GM19043 (cell line): ENCODE measurements at regions not wholly inside any gene's neighbourhood (a gene's known extent, or its start where the extent isn't known, plus 50 kb on each side); places are given as distances from the start of the nearest gene placed in this dataset.
"Not testable (repeated sequence)": the region's sequence is repeated elsewhere in the genome, so short reads cannot be mapped to it uniquely, and the experiment has no call there.

Source experiments
- ATAC-seq: cut with Tn5 transposase; IDR thresholded peaks from one replicate; pipeline ENCODE4 v1.9.1; 2021; ENCODE audit warnings: low read depth; ENCODE audit not compliant: unreplicated experiment

DNA sequence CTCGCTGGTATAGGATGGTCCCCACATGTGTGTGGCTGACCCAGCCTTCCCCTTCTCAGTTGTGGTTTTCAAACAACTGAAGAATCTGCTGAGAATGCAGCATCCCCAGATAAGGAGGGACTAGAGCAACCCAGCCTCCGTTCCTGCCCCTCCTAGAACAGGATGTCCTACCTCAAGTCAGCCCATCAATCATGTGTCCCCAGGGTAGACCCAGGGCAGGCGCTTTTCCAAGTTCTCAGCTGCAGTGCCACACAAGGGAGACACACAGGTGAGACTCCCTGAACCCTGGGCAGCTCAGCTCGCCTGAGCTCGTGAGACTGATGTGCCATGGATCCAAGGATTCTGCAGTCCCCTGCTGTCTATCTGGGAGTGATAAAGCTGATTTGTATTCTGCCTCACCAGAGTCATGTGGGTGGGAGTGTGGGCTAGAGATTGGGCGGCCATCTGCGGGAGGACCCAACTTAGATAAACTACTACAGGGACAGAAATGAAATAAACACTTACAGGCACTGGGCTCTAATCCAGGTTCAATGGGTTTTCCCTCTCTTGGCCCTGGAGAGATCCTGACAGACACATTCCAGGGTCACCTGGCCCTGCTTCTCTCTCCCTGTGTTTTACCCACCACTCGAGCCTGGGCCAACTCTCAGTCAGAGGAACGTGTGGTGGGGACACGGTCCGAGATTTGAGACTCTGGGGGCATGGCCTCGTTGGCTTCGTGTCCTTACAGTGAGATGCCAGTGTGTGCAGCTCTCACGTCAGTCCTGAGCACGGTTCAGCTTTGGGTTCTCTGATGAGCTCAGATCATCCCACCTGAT is 303.5 kb upstream of the SFSWAP start:
- no peak for ATAC-seq

DNA sequence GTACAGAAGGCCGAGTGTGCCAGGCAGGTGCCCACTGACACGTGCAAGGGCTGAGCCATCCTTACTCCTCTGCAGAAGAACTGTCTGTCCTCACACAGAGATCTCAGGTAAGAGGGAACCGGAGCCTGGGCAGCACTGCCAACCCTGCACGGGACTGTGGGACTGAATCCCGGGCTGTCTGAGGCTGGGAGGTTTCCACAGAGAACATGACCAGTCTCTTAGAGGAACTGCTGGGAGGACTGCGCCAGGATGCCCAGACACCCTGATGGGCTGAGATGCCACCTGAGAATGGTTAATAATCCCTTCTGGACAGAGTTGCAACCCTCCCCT is 302.9 kb upstream of the SFSWAP start:
- ATAC-seq, result no peak

DNA sequence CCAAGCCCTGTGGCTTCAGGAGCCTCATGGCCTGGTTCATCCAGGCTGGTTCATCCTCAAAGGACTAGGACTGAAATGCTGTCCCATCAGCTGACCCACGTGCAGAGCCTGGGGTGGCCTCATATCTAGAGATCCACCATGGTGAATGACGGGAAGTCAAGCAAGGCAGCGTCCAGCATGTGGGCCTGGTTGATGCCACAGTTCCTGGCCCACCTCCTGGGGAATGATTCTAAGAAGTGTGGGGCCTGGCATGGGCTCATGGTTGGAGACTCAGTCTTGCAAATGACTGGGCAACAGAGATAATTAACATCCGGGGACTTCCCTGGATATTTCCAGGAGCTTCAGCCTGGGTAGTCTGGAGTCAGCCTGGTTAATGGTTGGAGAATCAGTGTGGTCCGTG is 302.4 kb upstream of the SFSWAP start:
- ATAC-seq, result no peak

DNA sequence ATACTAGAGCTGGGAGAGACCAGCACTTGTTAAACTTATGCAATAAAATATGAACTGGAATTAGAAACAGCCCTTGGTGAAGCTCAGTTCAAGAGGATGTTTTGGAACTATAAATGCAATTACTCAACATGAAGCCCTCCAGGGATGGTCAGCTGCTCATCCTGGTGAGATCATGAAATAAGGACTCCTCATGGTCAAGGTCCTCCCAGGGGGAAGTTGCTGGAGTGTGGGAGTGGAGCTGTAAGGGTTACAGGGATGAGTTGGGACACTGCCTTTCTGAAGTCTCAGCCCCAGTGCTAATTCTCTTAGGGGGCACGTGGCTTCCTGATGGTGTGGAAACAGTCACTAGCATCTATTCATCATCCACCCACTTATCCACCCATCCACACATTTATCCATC is 301.7 kb upstream of the SFSWAP start:
- ATAC-seq, result no peak

DNA sequence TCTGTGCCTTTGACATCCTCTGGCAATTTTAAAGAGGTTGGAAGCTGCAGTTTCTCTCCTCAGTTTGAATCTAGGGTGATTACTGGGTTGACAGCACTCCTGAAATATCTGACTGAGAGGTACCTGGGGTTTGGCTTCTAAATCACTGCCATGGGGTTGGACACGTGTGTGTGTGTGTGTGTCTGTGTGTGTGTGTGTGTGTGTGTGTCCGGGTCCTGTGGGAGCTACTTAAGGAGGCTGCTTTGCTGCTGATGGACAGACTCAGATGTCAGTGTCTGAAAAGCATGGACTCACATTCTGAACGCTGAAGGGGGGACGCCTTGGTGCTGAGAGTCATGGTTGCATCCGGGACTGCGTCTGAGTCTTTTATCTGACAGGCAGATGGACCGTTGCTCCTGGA is 299.1 kb upstream of the SFSWAP start:
- ATAC-seq, result not testable (repeated sequence)

DNA sequence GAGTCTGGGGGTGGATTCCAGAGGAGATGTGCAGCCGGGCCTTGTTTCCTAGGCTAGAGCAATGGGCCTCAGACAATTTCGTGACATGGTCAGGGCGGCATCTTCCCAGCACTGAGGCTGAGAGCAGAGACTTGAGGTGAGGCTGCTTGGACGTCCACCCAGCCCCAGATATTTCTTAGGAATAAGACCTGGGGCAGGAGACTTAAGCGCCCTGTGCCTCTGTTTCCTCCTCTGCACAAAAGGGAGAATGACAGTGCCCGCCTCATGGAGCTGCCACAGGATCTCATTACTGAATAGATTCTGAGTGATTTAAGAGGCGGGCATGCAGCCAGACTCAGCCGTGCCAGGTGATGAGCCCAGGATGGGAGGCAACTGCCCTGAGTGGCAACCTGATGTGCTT is 297.9 kb upstream of the SFSWAP start:
- no peak for ATAC-seq

DNA sequence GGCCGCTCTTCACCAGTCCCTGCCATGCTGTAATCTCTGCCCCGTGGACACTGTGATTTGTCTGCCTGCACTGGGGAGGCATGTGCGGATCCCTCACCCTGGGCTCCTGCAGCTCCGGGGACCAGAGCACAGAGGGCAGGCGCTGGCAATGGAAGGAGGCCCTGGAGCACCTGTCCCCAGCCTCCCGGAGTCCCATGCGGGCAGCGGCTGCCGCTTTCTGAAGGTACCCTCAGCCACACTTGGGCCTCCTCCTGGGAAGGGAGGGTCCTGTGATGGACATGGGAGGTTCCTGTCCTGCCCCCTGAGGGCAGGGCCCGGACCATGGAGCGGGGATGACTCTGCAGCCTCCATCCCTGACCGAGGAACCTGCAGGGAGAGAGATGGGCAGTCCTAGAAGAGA is 297.4 kb upstream of the SFSWAP start:
- no peak for ATAC-seq

DNA sequence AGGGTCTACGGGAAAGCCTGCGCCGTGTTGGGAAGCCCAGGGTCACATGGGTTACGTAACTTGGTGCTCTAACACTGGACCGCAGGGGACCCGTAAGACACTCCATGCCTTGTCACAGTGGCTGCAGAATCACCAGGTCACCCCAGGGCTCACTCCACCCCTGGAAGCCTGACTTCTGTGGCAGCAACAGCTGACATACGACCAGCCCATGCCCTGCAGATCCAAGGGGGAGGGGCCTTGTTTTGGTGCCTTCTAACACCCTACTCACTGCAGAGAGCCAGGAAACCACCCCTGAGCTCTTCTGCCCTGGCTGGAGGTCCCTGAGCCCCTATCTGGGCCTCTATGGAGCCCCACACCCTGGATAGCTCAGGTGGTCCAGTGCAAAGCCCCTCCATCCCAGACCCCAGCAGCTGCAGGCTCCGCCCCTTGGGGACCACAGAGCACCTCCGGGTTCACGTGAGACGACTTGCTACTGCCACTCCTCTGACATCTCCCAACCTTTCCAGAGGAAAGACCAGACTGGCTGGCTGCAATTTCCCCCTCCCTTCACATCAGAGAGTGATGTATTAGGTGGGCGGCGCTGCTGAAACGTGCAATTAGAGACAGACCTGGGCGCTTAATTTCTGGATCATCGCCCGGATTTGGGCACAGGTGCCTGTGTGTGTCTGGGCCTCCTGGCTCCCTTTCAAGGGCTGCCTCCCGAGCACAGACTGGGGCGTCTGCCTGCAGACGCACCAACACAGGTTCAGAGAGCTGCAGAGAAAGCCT is 296.6 kb upstream of the SFSWAP start:
- ATAC-seq, result not testable (repeated sequence)

DNA sequence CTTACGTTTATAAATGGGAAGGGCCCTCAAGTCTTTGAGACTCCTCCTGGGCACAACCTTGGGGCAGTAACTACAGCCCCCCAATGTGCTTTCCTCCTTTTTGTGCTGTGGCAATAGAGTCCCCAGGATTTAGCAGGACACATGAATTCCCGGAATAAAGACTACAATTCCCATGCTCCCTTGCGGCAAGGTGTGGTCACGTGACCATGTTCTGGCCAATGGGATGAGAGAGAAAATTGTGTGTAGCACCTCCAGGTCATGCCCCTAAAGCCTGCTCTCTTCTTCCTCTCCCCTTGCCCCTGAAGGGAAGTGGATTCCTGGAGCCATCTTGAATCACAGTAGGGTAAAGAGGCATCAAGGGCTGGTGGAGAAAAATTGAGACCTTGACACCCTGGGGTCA is 295.1 kb upstream of the SFSWAP start:
- ATAC-seq, result no peak

DNA sequence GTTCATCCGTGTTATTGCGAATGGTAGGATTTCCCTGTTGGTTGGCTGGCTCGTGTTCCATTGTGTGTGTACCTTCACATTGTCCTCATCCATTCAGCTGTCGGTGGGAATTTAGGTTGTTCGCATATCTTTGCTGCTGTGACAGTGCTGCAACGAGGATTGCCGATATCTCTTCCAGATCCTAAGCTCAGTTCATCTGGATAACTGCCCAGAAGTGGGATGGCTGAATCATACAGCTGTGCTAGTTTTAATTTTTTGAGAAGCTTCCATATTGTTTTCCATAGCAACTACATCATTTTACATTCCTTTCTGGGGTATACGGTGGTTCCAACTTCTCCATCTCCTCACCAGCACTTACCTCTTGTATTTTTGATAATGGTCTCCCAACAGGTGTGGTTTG is 292.8 kb upstream of the SFSWAP start:
- ATAC-seq, result no peak

DNA sequence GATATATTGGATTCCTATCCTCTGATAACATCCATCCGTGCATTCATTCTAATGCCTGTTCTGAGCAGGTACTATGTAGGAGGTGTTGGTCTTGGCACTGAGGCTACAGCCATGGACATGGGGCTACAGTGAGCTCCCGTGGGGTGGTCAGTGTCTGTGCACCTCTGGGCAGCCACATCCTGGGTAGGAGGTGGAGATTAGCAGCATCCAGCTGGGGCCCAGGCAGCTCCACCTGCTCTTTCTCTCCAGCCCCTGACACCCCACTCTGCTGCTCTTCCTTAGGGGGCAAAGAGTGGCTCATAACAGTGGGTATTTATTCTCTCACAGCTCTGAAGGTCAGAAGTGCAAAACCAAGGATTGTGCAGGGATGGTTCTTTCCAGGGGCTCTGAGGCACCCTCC is 292.0 kb upstream of the SFSWAP start:
- ATAC-seq, result no peak

DNA sequence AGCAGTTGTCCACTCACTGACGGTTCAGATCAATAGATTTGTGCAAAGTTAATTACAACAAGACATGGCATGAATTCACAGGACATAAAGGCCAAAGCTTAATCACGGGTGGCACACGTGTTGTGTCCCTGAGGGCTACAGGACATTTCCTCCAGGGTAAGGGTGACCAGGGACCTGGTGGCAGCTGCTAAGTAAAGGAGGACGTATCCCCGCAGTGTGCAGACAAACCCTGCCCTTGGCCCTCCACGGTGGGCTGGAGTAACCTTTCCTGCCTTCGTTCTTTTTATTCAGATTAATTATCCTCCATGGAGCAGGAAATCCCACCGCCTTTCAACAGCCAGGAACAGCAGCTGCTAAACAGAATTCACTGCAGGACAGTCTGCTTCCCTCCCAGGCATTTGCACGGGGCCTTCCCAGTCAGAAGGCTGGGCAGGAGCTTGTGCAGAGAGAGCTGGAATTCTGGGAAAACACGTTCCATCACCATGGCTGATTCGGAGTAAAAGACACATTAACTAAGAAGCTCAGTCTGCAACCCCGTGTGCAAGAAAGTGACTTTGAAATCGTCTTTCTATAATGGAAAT is 289.9 kb upstream of the SFSWAP start:
- no peak for ATAC-seq

DNA sequence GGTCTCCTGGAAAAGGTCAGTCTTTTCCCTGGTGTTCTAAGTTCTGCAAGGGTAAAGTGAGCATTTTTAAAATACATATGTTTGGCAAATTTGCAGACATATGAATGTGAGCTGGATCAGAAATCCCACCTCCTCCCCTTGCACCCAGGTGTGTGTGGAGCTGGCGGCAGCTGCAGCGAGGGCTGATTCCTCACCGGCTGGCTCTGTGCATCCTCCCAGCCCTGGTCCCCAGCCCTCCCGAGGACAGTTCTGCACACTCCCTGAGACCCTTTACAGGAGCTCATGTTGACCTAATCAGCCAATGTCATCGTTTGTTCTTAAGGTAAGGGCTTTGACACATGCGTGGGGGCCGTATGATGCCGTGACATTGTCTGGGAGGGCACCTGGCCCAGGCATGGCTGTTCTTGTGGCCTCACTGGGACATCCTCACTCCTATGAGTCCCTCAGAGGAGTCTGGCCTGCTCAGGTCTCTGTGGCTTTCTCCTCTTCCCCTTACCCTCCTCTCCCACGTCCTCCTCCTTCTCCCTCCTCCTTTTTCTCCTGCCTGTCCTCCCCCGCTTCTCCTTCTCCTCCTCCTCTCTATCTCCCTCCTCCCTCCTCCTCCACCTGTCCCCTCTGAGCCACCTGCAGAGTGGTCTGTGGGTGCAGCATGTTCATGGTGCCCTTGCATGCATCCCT is 289.2 kb upstream of the SFSWAP start:
- ATAC-seq, result no peak

DNA sequence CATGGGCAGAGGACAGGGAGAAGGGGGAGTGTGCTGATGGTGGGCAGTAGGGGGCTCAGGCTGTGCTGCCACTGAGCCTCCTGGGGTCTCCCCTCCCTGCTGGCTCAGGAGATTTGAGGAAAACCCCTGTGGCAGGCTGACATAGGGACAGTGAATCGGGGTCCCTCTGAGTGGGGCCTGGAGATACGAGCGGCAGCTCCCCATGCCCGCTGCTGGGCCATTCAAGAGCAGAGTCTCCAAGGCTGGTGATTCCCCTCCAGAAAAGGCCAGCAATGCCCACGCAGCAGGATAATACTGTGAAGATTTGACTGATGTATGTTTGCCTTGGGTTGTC is 288.7 kb upstream of the SFSWAP start:
- ATAC-seq, result no peak

DNA sequence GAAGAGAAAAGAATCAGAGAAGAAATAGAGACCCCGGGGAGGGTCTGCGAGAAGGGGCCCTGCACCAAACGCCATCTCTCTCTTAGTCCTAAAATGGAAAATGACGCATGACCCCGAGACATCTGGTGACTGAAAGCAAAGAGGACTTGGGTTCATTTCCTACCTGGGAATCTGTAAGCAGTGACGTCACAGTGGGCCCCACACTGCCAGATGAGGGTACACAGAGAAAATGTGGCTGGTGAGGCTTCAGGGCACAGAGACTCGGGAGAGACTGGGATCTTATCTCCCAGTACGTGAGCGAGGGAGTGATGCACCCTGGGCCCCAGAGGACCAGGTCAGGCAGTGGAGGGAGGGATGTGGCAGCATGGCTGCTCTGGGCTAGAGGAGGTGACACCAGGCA is 288.1 kb upstream of the SFSWAP start:
- ATAC-seq, result no peak

DNA sequence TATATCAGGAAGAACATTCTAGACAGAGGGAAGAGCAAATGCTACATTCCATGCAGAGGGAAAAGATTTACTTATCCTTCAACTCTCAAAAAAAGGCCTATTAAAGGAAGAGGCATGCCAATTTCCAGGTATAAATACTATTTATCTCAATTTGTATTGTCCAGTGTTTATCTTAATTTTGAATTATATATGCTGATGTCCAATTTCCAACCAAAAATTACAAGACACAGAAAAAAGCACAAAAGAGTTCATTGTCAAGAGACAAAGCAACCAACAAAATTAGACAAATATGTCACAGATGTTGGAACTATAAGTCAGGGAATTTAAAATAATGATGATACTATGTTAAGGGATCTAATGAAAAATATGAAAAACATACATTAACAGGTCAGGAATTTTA is 286.6 kb upstream of the SFSWAP start:
- no peak for ATAC-seq

DNA sequence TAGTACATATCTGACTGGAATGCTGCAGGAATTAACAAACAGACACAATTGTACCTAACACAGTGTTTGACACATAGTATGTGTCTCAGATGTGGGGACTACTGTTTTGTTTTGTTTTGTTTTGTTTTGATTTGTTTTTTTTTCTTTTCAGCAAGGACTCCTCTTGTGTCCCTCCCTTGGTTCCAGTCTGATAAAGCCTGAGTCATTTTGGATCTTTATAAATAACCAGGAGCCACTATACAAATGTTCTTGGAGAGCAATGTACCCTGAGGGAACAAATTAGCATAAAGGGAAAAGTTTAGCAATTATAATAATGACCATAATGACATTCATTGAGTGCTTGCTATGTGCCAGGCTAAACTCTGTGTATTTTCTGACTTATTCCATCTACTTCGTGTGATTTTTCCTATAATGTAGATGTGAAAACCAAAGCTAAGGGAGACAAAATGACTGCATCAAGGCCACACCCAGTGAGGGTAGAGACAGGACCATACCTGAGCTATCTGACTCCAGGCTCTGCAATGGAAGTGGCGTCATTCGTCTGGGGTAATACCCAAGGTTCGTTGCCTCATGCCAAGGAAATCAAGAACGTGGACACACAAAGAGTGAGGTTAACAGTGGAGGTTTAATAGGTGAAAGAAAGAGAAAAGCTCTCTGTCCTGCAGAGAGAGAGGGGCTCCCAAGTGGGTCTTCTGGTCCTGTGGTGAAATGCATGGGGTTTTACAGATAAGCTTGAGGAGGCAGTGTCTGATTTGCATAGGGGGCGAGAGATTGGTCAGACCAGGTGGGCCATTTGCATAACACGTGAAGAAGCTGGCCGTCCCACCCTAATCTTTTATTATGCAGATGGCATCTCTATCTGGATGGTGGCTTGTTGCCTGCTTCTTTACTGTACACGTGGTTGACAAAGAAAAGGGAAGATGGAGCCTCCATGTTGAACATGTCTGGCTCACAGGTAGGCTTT is 285.5 kb upstream of the SFSWAP start:
- no peak for ATAC-seq

DNA sequence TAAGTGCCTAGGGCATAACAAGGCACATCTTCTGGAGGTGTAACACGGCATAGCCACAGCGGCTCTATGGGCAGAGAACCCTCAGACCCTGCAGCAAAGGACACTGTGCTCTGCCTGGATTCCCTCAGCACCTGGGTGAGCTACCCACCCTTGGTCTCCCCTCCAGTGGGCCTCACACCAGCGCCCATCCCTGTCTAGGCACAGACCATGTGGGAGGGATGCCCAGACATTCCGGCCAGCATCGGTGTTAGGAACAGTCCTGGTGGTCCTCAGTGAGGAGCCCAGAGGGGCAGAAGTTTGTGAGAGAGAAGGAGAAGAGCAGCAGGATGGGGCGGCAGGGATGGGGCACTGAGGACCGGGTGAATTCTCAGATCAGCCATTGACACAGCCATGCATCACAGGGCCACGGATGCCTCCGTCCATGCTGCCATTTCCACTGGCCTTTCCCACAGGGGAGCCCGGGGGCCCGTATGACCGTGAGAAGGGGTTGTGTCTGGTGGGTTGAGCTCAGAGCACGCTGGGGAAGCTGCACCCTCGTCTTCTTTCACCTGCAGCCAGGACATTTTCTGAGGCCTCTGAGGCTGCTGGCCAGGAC is 282.7 kb upstream of the SFSWAP start:
- ATAC-seq, result no peak

DNA sequence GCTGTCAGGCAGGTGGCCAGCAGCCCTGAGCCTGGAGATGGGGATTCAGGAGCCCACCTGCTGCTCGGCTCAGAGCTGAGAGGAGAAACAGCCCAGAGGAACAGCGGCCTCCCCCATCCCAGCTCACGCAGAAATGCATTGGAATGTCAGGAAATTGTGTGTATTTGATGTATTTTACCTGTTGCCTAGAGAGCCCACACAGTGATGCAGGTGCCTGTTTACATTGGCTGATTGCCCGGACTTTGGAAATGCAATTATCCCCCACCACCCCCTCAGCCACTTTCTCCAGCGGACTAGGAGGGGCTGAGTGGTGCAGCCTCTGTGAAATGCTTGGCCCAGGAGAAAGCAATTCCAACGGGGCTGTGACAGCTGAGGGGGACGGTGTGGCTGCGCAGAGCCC is 281.7 kb upstream of the SFSWAP start:
- ATAC-seq, result not testable (repeated sequence)

DNA sequence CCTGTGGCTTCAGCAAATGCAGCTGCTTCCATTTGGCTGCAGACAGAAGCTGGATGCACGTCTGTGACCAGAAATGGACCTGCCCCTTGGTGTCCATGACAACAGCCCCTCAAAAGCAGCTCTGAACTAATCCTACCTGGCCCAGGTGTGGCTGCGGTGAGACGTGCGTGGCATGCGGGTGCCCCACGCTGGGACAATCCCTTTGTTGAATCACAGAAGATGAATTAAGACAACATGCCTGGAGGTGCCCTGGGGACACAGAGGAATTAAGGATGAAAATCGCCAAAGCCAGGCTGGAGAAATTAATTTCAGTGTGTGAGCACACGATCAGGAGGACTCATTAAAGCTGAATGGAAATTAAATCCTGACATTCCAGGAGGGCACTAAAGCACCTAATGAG is 281.2 kb upstream of the SFSWAP start:
- not testable (repeated sequence) for ATAC-seq
